Mesendoderm (in vitro differentiated cells): ENCODE measurements at regions not wholly inside any gene's neighbourhood (a gene's known extent, or its start where the extent isn't known, plus 50 kb on each side); places are given as distances from the start of the nearest gene placed in this dataset.

Experiments used
- DNase-seq: peaks from one replicate; pipeline ENCODE4 v3.0.0; 2013
- H2AK5ac ChIP-seq: 2 replicates; pipeline ENCODE4 v1.6.1; 2013; ENCODE audit warnings: low read length, inconsistent platforms
- H2BK120ac ChIP-seq: 2 replicates; pipeline ENCODE4 v1.6.1; 2013; ENCODE audit warnings: low read depth, mild to moderate bottlenecking, low read length, moderate library complexity, mixed read lengths
- H2BK15ac ChIP-seq: replicated peaks from 2 replicates; pipeline ENCODE4 v1.6.1; 2013; ENCODE audit warnings: low read depth, mild to moderate bottlenecking, moderate library complexity
- H2BK5ac ChIP-seq: 2 replicates; pipeline ENCODE4 v1.6.1; 2013; ENCODE audit warnings: low read length, inconsistent platforms
- H3K18ac ChIP-seq: 2 replicates; pipeline ENCODE4 v1.6.1; 2013; ENCODE audit warnings: mild to moderate bottlenecking, low read length, mixed read lengths
- H3K23ac ChIP-seq: one replicate; pipeline ENCODE4 v1.6.1; 2013; ENCODE audit warnings: low read length
- H3K27ac ChIP-seq: 2 replicates; pipeline ENCODE4 v1.5.1; 2013; ENCODE audit warnings: low read depth, mild to moderate bottlenecking, inconsistent platforms, low read length, moderate library complexity
- H3K27me3 ChIP-seq: 2 replicates; pipeline ENCODE4 v1.6.1; 2013; ENCODE audit warnings: low read length, control low read depth, mild to moderate bottlenecking, inconsistent platforms; ENCODE audit not compliant: insufficient read depth, poor library complexity
- H3K36me3 ChIP-seq: 2 replicates; pipeline ENCODE4 v1.6.1; 2013; ENCODE audit warnings: low read length, inconsistent platforms; ENCODE audit not compliant: control insufficient read depth, insufficient read depth
- H3K4ac ChIP-seq: one replicate; pipeline ENCODE4 v1.6.1; 2013; ENCODE audit warnings: low read depth, mild to moderate bottlenecking, low read length, moderate library complexity
- H3K4me1 ChIP-seq: 2 replicates; pipeline ENCODE4 v1.6.1; 2013; ENCODE audit warnings: low read depth, low read length, inconsistent platforms; ENCODE audit not compliant: control insufficient read depth
- H3K4me2 ChIP-seq: 2 replicates; pipeline ENCODE4 v1.6.1; 2013; ENCODE audit warnings: low read length
- H3K4me3 ChIP-seq: 2 replicates; pipeline ENCODE4 v1.5.1; 2013; ENCODE audit warnings: mild to moderate bottlenecking, low read length
- H3K56ac ChIP-seq: one replicate; pipeline ENCODE4 v1.6.1; 2013; ENCODE audit warnings: low read length
- H3K79me1 ChIP-seq: 2 replicates; pipeline ENCODE4 v1.6.1; 2013; ENCODE audit warnings: low read length, inconsistent platforms
- H3K79me2 ChIP-seq: 2 replicates; pipeline ENCODE4 v1.6.1; 2013; ENCODE audit warnings: mild to moderate bottlenecking, low read length; ENCODE audit not compliant: control insufficient read depth, insufficient read depth
- H3K9ac ChIP-seq: 2 replicates; pipeline ENCODE4 v1.6.1; 2013; ENCODE audit warnings: low read length, inconsistent platforms
- H4K5ac ChIP-seq: one replicate; pipeline ENCODE4 v1.6.1; 2013; ENCODE audit warnings: low read length
- H4K8ac ChIP-seq: one replicate; pipeline ENCODE4 v1.6.1; 2013; ENCODE audit warnings: low read depth, mild to moderate bottlenecking, control low read depth, low read length, moderate library complexity
- WGBS: extraction: QIAGEN DNeasy Blood & Tissue Kit; methylation state at CpG from one replicate; pipeline ENCODE4 v1.1.7; 2013; ENCODE audit warnings: low lambda C conversion rate, missing lambda C conversion rate; ENCODE audit not compliant: insufficient coverage; ENCODE audit errors: extremely low coverage; 5-methylcytosine and 5-hydroxymethylcytosine counted together

DNA sequence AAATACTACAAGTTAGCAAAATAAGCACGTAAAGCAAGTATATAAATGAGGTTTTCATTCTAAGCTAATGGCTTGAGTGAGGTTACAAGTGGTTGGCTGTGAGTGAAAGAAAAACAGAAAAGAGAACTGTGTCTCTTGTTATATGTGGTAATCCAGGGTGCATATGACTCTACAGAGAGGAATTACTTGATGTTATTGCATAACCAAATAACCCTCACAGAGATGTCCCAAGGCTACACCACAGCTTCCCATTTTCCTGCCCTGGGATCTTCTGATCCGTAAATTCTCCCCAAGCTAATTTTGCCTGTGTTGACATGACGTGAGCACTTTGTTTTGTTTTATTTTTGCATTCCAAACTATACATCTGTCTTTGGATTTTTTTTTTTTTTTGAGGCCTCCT is 470.0 kb upstream of the INTU start:
- Histone ChIP-seq H3K4me3 (no peak overlapping the region), H3K4me1 (no peaks in the 10 kb centered on the region), H2BK5ac (no peak overlapping the region), H3K36me3 (no peaks in the 10 kb centered on the region), H3K4me2 (no peak overlapping the region), H2BK120ac (no peak overlapping the region), H4K8ac (no peak overlapping the region), H3K56ac (no peak overlapping the region), H3K23ac (no peak overlapping the region), H2BK15ac (no peak overlapping the region), H3K18ac (no peak overlapping the region), H3K9ac (no peak overlapping the region), H2AK5ac (no peak overlapping the region), H4K5ac (no peak overlapping the region), H3K27ac (no peak overlapping the region), H3K4ac (no peak overlapping the region), H3K27me3 (no peaks in the 10 kb centered on the region), H3K79me2 (no peaks in the 10 kb centered on the region), H3K79me1 (no peaks in the 10 kb centered on the region)
- DNase-seq: no peak
- WGBS: no CpG with 5 or more reads among the region's 3 CpGs

- H4K5ac ChIP-seq: no peak overlapping the region
- no peak overlapping the region for H3K18ac ChIP-seq
- no peak overlapping the region for H3K4me3 ChIP-seq
- no peak overlapping the region for H3K56ac ChIP-seq
- H3K4me2 ChIP-seq: no peak overlapping the region
- no peak overlapping the region for H2BK120ac ChIP-seq
- no peak overlapping the region for H3K4ac ChIP-seq
- no peak overlapping the region for H2BK5ac ChIP-seq
- no peak overlapping the region for H2BK15ac ChIP-seq
- H3K79me1 ChIP-seq: no peaks in the 10 kb centered on the region
- H3K27ac ChIP-seq: no peak overlapping the region
- H3K4me1 ChIP-seq: no peaks in the 10 kb centered on the region
- no peak overlapping the region for H2AK5ac ChIP-seq
- no peaks in the 10 kb centered on the region for H3K27me3 ChIP-seq
- WGBS: no CpG with 5 or more reads among the region's 1 CpG
- H3K79me2 ChIP-seq: no peaks in the 10 kb centered on the region
- DNase-seq: no peak
- no peak overlapping the region for H3K9ac ChIP-seq
- no peak overlapping the region for H3K23ac ChIP-seq
- no peaks in the 10 kb centered on the region for H3K36me3 ChIP-seq
- no peak overlapping the region for H4K8ac ChIP-seq
These were observed 466.8 kb upstream of the INTU start for GRCh38 chr4:127165971-127166370.

GRCh38 chr4:127174201-127174600 is 458.6 kb upstream of the INTU start:
- no peaks in the 10 kb centered on the region for H3K36me3 ChIP-seq
- DNase-seq: no peak
- no peak overlapping the region for H3K27ac ChIP-seq
- no peaks in the 10 kb centered on the region for H3K4me1 ChIP-seq
- H3K4me3 ChIP-seq: no peak overlapping the region
- H4K8ac ChIP-seq: no peak overlapping the region
- no peak overlapping the region for H4K5ac ChIP-seq
- H3K9ac ChIP-seq: no peak overlapping the region
- H2BK120ac ChIP-seq: no peak overlapping the region
- no peak overlapping the region for H2BK15ac ChIP-seq
- no peak overlapping the region for H3K4ac ChIP-seq
- no peaks in the 10 kb centered on the region for H3K27me3 ChIP-seq
- no peak overlapping the region for H3K56ac ChIP-seq
- no peak overlapping the region for H3K23ac ChIP-seq
- H3K79me1 ChIP-seq: no peaks in the 10 kb centered on the region
- no peak overlapping the region for H3K4me2 ChIP-seq
- H2BK5ac ChIP-seq: no peak overlapping the region
- H2AK5ac ChIP-seq: no peak overlapping the region
- WGBS: no CpG with 5 or more reads among the region's 1 CpG
- H3K79me2 ChIP-seq: no peaks in the 10 kb centered on the region
- H3K18ac ChIP-seq: no peak overlapping the region

- Histone ChIP-seq H3K79me1 (no peaks in the 10 kb centered on the region), H2BK120ac (no peak overlapping the region), H3K79me2 (no peaks in the 10 kb centered on the region), H3K36me3 (no peaks in the 10 kb centered on the region), H2AK5ac (no peak overlapping the region), H3K56ac (no peak overlapping the region), H3K27me3 (no peaks in the 10 kb centered on the region), H4K5ac (no peak overlapping the region), H3K4me3 (no peak overlapping the region), H3K27ac (no peak overlapping the region), H2BK5ac (no peak overlapping the region), H3K9ac (no peak overlapping the region), H3K4me1 (no peaks in the 10 kb centered on the region), H3K18ac (no peak overlapping the region), H3K4me2 (no peak overlapping the region), H3K23ac (no peak overlapping the region), H4K8ac (no peak overlapping the region), H2BK15ac (no peak overlapping the region), H3K4ac (no peak overlapping the region)
- DNase-seq: no peak
- WGBS: no CpG with 5 or more reads among the region's 2 CpGs
These were observed 458.1 kb upstream of the INTU start for GRCh38 chr4:127174616-127175015.

- no peaks in the 10 kb centered on the region for H3K36me3 ChIP-seq
- H4K8ac ChIP-seq: no peak overlapping the region
- no peak overlapping the region for H2AK5ac ChIP-seq
- H3K56ac ChIP-seq: no peak overlapping the region
- no peaks in the 10 kb centered on the region for H3K79me2 ChIP-seq
- H2BK120ac ChIP-seq: no peak overlapping the region
- no peaks in the 10 kb centered on the region for H3K4me1 ChIP-seq
- no peaks in the 10 kb centered on the region for H3K79me1 ChIP-seq
- H3K9ac ChIP-seq: no peak overlapping the region
- H4K5ac ChIP-seq: no peak overlapping the region
- no peaks in the 10 kb centered on the region for H3K27me3 ChIP-seq
- H3K18ac ChIP-seq: no peak overlapping the region
- no CpG with 5 or more reads among the region's 2 CpGs for WGBS
- H3K4me2 ChIP-seq: no peak overlapping the region
- DNase-seq: no peak
- H3K23ac ChIP-seq: no peak overlapping the region
- no peak overlapping the region for H3K27ac ChIP-seq
- H2BK5ac ChIP-seq: no peak overlapping the region
- H3K4ac ChIP-seq: no peak overlapping the region
- no peak overlapping the region for H2BK15ac ChIP-seq
- H3K4me3 ChIP-seq: no peak overlapping the region
These were observed 453.3 kb upstream of the INTU start for GRCh38 chr4:127179256-127180087.

GRCh38 chr4:127181001-127181400 is 451.8 kb upstream of the INTU start:
- no peak overlapping the region for H2BK5ac ChIP-seq
- no peaks in the 10 kb centered on the region for H3K79me2 ChIP-seq
- H3K56ac ChIP-seq: no peak overlapping the region
- no peaks in the 10 kb centered on the region for H3K4me1 ChIP-seq
- H3K27ac ChIP-seq: no peak overlapping the region
- no peaks in the 10 kb centered on the region for H3K36me3 ChIP-seq
- H4K8ac ChIP-seq: no peak overlapping the region
- no peak overlapping the region for H4K5ac ChIP-seq
- H3K23ac ChIP-seq: no peak overlapping the region
- no peak overlapping the region for H2BK15ac ChIP-seq
- H3K9ac ChIP-seq: no peak overlapping the region
- H3K18ac ChIP-seq: no peak overlapping the region
- H3K79me1 ChIP-seq: no peaks in the 10 kb centered on the region
- no peak overlapping the region for H2AK5ac ChIP-seq
- H3K4ac ChIP-seq: no peak overlapping the region
- no peaks in the 10 kb centered on the region for H3K27me3 ChIP-seq
- no peak overlapping the region for H3K4me2 ChIP-seq
- H2BK120ac ChIP-seq: no peak overlapping the region
- H3K4me3 ChIP-seq: no peak overlapping the region
- DNase-seq: no peak
